DOHH2 (cell line): ENCODE measurements at regions not wholly inside any gene's neighbourhood (a gene's known extent, or its start where the extent isn't known, plus 50 kb on each side); places are given as distances from the start of the nearest gene placed in this dataset.

Source experiments
- H3F3A ChIP-seq: fragments of 200-600 bp; sonication (generic), shearing (Covaris generic); 2 replicates; pipeline ENCODE4 v1.6.0; 2016; ENCODE audit warnings: antibody characterized with exemption, mild to moderate bottlenecking; ENCODE audit not compliant: control insufficient read depth, insufficient read depth
- H3K27ac ChIP-seq: fragments of 200-600 bp; sonication (generic); 2 replicates; pipeline ENCODE4 v1.5.1; 2014; ENCODE audit warnings: low read depth, mild to moderate bottlenecking, low read length, moderate library complexity
- H3K27me3 ChIP-seq: fragments of 200-600 bp; sonication (generic); 2 replicates; pipeline ENCODE4 v1.6.1; 2014; ENCODE audit warnings: mild to moderate bottlenecking, low read length, mixed read lengths; ENCODE audit not compliant: control insufficient read depth
- H3K36me3 ChIP-seq: fragments of 200-600 bp; sonication (generic); 2 replicates; pipeline ENCODE4 v1.6.1; 2014; ENCODE audit warnings: mild to moderate bottlenecking, low read length, moderate library complexity, mixed read lengths; ENCODE audit not compliant: control insufficient read depth
- H3K4me1 ChIP-seq: fragments of 200-600 bp; sonication (generic); 2 replicates; pipeline ENCODE4 v1.6.1; 2014; ENCODE audit warnings: mild to moderate bottlenecking, low read length, mixed read lengths; ENCODE audit not compliant: control insufficient read depth
- H3K4me2 ChIP-seq: fragments of 200-600 bp; sonication (generic); 2 replicates; pipeline ENCODE4 v1.6.0; 2014; ENCODE audit warnings: mild to moderate bottlenecking, low read length, moderate library complexity
- H3K4me3 ChIP-seq: fragments of 200-600 bp; sonication (generic); 2 replicates; pipeline ENCODE4 v1.5.1; 2014; ENCODE audit warnings: mild to moderate bottlenecking, low read length, mixed read lengths
- H3K79me2 ChIP-seq: fragments of 200-600 bp; sonication (generic); 2 replicates; pipeline ENCODE4 v1.6.1; 2014; ENCODE audit warnings: mild to moderate bottlenecking, low read length, mixed read lengths; ENCODE audit not compliant: control insufficient read depth
- H3K9me2 ChIP-seq: fragments of 200-600 bp; sonication (generic); replicated peaks from 2 replicates; pipeline ENCODE4 v1.6.1; 2014; ENCODE audit warnings: mild to moderate bottlenecking, low read length, mixed read lengths; ENCODE audit not compliant: control insufficient read depth
- H3K9me3 ChIP-seq: fragments of 200-600 bp; sonication (generic); 2 replicates; pipeline ENCODE4 v1.6.1; 2014; ENCODE audit warnings: antibody characterized with exemption, low read length, mixed read lengths; ENCODE audit not compliant: control insufficient read depth, insufficient read depth
- H4K20me1 ChIP-seq: fragments of 200-600 bp; sonication (generic); 2 replicates; pipeline ENCODE4 v1.6.0; 2014; ENCODE audit warnings: low read depth, mild to moderate bottlenecking, antibody characterized with exemption, low read length, moderate library complexity; ENCODE audit not compliant: control insufficient read depth, insufficient read depth
- EZH2phosphoT487 ChIP-seq: fragments of 200-600 bp; sonication (generic); IDR thresholded peaks from 2 replicates; pipeline ENCODE4 v1.6.1; 2017; ENCODE audit warnings: borderline replicate concordance, mild to moderate bottlenecking, antibody characterized with exemption, low read length, moderate library complexity, mixed read lengths
- TF ChIP-seq, protein P1 (sequence below): fragments of 200-600 bp; sonication (generic); IDR thresholded peaks from one replicate; pipeline ENCODE4 v1.5.1; 2014; ENCODE audit warnings: antibody characterized with exemption, mild to moderate bottlenecking, low read depth, low read length; ENCODE audit not compliant: poor library complexity, severe bottlenecking

DNA sequence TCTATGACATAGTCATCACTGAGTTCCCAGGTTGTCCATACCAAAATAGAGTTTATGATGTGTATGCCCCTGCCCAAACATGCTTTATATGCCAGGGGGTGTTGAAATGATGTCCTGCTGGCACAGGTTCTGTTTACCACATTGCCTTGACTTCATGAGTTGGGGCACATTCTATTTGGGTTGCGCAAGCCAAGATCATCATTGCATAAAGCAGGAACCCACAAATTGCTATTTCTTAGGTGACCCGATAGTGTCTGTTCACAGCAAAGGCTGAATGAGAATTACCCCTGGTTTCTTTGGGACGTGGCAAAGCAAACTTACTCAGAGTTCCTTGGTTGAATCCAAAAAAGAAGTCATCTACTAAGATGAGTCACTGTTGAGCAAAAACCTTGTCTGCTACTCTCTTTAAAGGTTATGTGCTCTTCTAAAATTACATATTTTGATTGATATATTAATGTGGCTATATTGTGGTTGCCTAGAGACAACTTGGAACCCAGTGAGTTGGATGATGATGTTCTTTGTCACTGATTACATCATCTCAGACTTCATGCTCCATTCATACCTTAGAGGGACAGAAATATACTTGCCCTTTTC lies 912.6 kb upstream of the SOX9 start:
- Histone ChIP-seq H3K4me2 (no peak overlapping the region), H3K79me2 (no peaks in the 10 kb centered on the region), H3K4me3 (no peak overlapping the region), H4K20me1 (no peaks in the 10 kb centered on the region), H3K9me3 (no peaks in the 10 kb centered on the region), H3F3A (no peaks in the 10 kb centered on the region), H3K27me3 (no peaks in the 10 kb centered on the region), H3K4me1 (no peaks in the 10 kb centered on the region), H3K27ac (no peak overlapping the region), H3K36me3 (no peaks in the 10 kb centered on the region), H3K9me2 (no peaks in the 10 kb centered on the region)
- TF ChIP-seq, protein P1, sequence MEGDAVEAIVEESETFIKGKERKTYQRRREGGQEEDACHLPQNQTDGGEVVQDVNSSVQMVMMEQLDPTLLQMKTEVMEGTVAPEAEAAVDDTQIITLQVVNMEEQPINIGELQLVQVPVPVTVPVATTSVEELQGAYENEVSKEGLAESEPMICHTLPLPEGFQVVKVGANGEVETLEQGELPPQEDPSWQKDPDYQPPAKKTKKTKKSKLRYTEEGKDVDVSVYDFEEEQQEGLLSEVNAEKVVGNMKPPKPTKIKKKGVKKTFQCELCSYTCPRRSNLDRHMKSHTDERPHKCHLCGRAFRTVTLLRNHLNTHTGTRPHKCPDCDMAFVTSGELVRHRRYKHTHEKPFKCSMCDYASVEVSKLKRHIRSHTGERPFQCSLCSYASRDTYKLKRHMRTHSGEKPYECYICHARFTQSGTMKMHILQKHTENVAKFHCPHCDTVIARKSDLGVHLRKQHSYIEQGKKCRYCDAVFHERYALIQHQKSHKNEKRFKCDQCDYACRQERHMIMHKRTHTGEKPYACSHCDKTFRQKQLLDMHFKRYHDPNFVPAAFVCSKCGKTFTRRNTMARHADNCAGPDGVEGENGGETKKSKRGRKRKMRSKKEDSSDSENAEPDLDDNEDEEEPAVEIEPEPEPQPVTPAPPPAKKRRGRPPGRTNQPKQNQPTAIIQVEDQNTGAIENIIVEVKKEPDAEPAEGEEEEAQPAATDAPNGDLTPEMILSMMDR, result no peak
- TF ChIP-seq EZH2phosphoT487, result no peak

DNA sequence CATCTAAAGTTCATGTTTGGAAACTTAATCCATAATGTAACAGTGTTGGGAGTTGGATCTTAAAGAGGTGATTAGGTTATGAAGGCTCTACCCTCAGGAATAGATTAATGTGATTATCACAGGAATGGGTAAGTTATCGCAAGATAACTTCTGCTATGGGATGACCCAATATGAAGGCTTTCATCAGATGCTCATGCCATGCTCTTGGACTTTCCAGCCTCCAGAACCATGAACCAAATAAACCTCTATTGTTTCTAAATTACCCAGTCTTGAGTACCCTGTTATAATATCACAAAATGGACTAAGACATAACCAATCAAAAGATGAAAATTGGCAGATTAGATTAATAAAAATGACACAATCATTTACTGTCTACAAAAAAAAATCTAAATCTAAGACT lies 906.9 kb upstream of the SOX9 start:
- Histone ChIP-seq H4K20me1 (no peaks in the 10 kb centered on the region), H3K36me3 (no peaks in the 10 kb centered on the region), H3K4me1 (no peaks in the 10 kb centered on the region), H3F3A (no peaks in the 10 kb centered on the region), H3K4me3 (no peak overlapping the region), H3K9me2 (no peaks in the 10 kb centered on the region), H3K27me3 (no peaks in the 10 kb centered on the region), H3K9me3 (no peaks in the 10 kb centered on the region), H3K27ac (no peak overlapping the region), H3K4me2 (no peak overlapping the region), H3K79me2 (no peaks in the 10 kb centered on the region)
- TF ChIP-seq, protein P1, result no peak
- no peak for TF ChIP-seq EZH2phosphoT487

DNA sequence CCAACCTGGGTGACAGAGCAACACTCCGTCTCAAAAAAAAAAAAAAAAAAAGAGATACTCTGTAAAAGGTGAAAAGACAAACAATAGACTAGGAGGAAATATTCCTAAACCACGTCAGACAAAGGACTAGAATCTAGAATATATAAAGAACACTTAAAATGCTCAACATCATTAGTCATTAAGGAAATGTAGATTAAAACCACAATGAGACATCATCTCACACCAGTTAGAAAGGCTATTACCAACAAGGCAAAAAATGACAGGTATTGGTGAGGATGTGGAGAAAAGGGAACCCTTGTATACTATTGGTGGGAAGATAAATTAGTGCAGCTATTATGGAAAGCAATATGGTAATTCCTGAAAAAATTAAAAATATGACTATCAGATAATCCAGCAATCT lies 903.1 kb upstream of the SOX9 start:
- Histone ChIP-seq H3K27ac (no peak overlapping the region), H3K9me3 (no peaks in the 10 kb centered on the region), H3F3A (no peaks in the 10 kb centered on the region), H3K36me3 (no peaks in the 10 kb centered on the region), H3K4me3 (no peak overlapping the region), H4K20me1 (no peaks in the 10 kb centered on the region), H3K4me1 (no peaks in the 10 kb centered on the region), H3K4me2 (no peak overlapping the region), H3K27me3 (no peaks in the 10 kb centered on the region), H3K79me2 (no peaks in the 10 kb centered on the region), H3K9me2 (no peaks in the 10 kb centered on the region)
- TF ChIP-seq, protein P1, result no peak
- no peak for TF ChIP-seq EZH2phosphoT487
